Esophagus muscularis mucosa (tissue), 4 donors: ENCODE measurements at regions not wholly inside any gene's neighbourhood (a gene's known extent, or its start where the extent isn't known, plus 50 kb on each side); places are given as distances from the start of the nearest gene placed in this dataset.

ENCODE experiments used
- DNase-seq: peaks from one replicate; pipeline ENCODE4 v3.0.0-alpha.2; 2017; ENCODE audit errors: extremely low spot score
- H3K27ac ChIP-seq, 4 donors: fragments of 200-600 bp; sonication (generic); replicated peaks in 1 of 4; 1 replicate in 3 of 4; 2 replicates in 1 of 4; pipeline ENCODE4 v1.5.1; 2016 to 2019; ENCODE audit warnings: mild to moderate bottlenecking in 1 of 4
- H3K27me3 ChIP-seq, 4 donors: fragments of 200-600 bp; sonication (generic); one replicate each; pipeline versions ENCODE4 v1.5.1 to v1.6.0; 2016 to 2019
- H3K36me3 ChIP-seq, 4 donors: fragments of 200-600 bp; sonication (generic); one replicate each; pipeline ENCODE4 v1.5.1; 2016 to 2019
- H3K4me1 ChIP-seq, 4 donors: fragments of 200-600 bp; sonication (generic); one replicate each; pipeline ENCODE4 v1.5.1; 2016 to 2019
- H3K4me3 ChIP-seq, 4 donors: fragments of 200-600 bp; sonication (generic); 1 replicate in 2 of 4; 2 replicates in 2 of 4; pipeline ENCODE4 v1.5.1; 2016 to 2019; ENCODE audit warnings: mild to moderate bottlenecking in 4 of 4, moderate library complexity in 1 of 4
- H3K9me3 ChIP-seq, 4 donors: fragments of 200-600 bp; sonication (generic); 1 replicate in 3 of 4; 2 replicates in 1 of 4; pipeline ENCODE4 v1.5.1; 2016 to 2019
- EP300 ChIP-seq: sonication (generic); formaldehyde crosslinking; IDR thresholded peaks from one replicate; pipeline ENCODE4 v1.6.1; 2017; ENCODE audit warnings: antibody characterized with exemption
- POLR2A ChIP-seq: fragments of 450-650 bp; IDR thresholded peaks from one replicate; pipeline ENCODE4 v1.6.1; 2017; ENCODE audit warnings: antibody characterized with exemption, moderate library complexity, mild to moderate bottlenecking, low read depth
- POLR2AphosphoS5 ChIP-seq, 2 donors: sonication (generic); formaldehyde crosslinking; IDR thresholded peaks; one replicate each; pipeline ENCODE4 v1.6.1; 2017; ENCODE audit warnings: antibody characterized with exemption in 2 of 2
- WGBS: methylation state at CpG from one replicate; pipeline ENCODE4 v1.1.5; 2018; 5-methylcytosine and 5-hydroxymethylcytosine counted together
- intact Hi-C: fragments of 100-400 bp; cut with DNase I; formaldehyde crosslinking; loops from one replicate; pipeline ENCODE4 v1.15.1; 2023
- TF ChIP-seq, protein P1 (sequence below), 3 experiments: fragments of 200-600 bp in 2 of 3; fragments of 450-650 bp in 1 of 3; sonication (generic) in 2 of 3; IDR thresholded peaks; one replicate each; pipeline ENCODE4 v1.5.1; 2017 to 2019; ENCODE audit warnings: antibody characterized with exemption in 3 of 3, mild to moderate bottlenecking in 2 of 3, moderate library complexity in 1 of 3

DNA sequence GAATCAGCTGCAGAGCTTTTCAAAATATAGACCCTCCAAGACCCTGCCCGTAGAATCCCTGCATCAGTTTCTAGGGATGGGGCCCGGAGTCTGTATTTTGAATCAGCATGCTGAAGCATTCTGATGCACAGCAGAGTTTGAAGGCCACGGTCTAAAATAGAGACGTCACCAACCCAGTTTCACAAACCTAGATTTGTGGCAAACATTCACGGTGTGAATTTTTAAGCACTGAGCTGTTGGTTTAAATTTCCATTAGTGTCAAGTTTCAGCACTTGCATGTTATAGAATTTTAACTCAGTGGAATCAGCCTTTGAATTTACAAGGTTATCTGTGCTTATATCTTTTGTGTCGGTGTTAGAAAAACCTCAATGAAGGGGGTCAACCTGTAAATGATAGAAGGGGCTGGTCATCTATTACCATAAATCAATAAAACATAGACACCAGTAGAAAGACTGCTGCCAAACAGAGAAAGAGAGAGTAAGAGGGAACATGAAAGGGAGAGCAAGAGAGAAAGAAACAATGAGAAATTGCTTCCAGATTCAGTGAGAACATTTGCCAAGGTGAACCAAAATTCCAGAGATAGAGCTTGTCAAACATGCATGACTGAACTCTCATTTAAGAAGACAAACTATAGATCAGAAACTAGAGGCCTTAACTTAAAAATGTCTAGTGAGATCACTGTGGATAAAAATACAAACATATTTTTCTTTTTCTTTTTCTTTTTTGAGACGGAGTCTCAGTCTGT lies 414.9 kb downstream of the ZSWIM6 start:
- TF ChIP-seq POLR2AphosphoS5 (IDR thresholded peaks at IDR 0.05): no peak
- TF ChIP-seq EP300: no peak
- no peak for TF ChIP-seq POLR2A
- TF ChIP-seq, protein P1, sequence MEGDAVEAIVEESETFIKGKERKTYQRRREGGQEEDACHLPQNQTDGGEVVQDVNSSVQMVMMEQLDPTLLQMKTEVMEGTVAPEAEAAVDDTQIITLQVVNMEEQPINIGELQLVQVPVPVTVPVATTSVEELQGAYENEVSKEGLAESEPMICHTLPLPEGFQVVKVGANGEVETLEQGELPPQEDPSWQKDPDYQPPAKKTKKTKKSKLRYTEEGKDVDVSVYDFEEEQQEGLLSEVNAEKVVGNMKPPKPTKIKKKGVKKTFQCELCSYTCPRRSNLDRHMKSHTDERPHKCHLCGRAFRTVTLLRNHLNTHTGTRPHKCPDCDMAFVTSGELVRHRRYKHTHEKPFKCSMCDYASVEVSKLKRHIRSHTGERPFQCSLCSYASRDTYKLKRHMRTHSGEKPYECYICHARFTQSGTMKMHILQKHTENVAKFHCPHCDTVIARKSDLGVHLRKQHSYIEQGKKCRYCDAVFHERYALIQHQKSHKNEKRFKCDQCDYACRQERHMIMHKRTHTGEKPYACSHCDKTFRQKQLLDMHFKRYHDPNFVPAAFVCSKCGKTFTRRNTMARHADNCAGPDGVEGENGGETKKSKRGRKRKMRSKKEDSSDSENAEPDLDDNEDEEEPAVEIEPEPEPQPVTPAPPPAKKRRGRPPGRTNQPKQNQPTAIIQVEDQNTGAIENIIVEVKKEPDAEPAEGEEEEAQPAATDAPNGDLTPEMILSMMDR (IDR thresholded peaks at IDR 0.05): no peak

DNA sequence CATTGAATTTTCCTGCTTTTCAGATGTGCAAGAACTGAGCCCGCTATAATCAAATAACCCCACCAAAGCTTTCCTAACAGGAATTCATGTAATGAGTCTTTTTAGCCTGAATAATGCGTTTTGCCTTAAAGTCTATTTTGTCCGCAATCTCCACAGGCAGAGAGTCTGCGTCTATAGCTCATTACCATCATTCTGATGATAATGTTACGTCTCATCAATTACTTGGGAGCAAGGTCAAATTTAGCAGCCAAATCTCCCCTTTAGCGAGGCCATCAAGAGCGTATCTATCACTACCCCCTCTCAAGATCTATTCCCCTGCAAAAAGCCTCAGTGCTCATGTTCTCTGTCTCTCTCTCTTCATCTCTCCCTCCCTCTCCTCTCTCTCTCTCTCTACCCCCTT lies 416.1 kb downstream of the ZSWIM6 start:
- Histone ChIP-seq H3K4me1 (no peaks in the 10 kb centered on the region), H3K27me3 (no peaks in the 10 kb centered on the region), H3K9me3 (no peaks in the 10 kb centered on the region), H3K36me3 (no peaks in the 10 kb centered on the region), H3K4me3 (no peak overlapping the region), H3K27ac (no peak overlapping the region)
- 97% methylated on average over 7 of the region's 7 CpGs for WGBS
- intact Hi-C loops: no loop called here
- DNase-seq: peak; percentile 21
- no peak for TF ChIP-seq POLR2A
- TF ChIP-seq POLR2AphosphoS5 (IDR thresholded peaks at IDR 0.05): no peak
- TF ChIP-seq, protein P1 (IDR thresholded peaks at IDR 0.05): no peak
- no peak for TF ChIP-seq EP300

More for the DNA sequence above, 414.9 kb downstream of the ZSWIM6 start:
- intact Hi-C loops: no loop called here
- H3K9me3 ChIP-seq: no peaks in the 10 kb centered on the region
- H3K4me1 ChIP-seq: no peaks in the 10 kb centered on the region
- no peak overlapping the region for H3K27ac ChIP-seq
- DNase-seq: no peak
- WGBS: 73% methylated on average over 7 of the region's 7 CpGs
- H3K36me3 ChIP-seq: no peaks in the 10 kb centered on the region
- no peak overlapping the region for H3K4me3 ChIP-seq
- H3K27me3 ChIP-seq: no peaks in the 10 kb centered on the region

DNA sequence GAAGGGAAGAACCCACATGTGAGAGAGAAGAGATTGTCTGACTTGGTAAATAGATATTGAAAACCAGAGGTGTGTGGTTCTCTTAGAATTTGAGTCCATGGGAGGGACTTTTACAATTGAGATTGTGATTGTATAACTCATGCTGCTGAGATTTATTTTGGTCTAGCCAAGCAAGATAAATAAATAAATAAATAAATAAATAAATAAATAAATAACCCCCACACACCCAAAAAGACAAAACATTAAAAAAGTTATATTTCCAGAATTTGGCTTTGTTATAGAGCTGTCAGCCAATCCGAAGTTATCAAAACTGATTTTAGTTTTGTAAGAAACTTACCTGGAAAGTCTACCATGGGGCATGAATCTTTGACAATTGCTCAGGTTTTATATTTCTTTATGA lies 416.6 kb downstream of the ZSWIM6 start:
- H3K36me3 ChIP-seq: no peaks in the 10 kb centered on the region
- 96% methylated on average over 1 of the region's 1 CpG for WGBS
- no peak for DNase-seq
- intact Hi-C loops: no loop called here
- no peaks in the 10 kb centered on the region for H3K9me3 ChIP-seq
- no peaks in the 10 kb centered on the region for H3K4me1 ChIP-seq
- no peak overlapping the region for H3K4me3 ChIP-seq
- no peak overlapping the region for H3K27ac ChIP-seq
- no peaks in the 10 kb centered on the region for H3K27me3 ChIP-seq
- no peak for TF ChIP-seq POLR2AphosphoS5 (IDR thresholded peaks at IDR 0.05)

DNA sequence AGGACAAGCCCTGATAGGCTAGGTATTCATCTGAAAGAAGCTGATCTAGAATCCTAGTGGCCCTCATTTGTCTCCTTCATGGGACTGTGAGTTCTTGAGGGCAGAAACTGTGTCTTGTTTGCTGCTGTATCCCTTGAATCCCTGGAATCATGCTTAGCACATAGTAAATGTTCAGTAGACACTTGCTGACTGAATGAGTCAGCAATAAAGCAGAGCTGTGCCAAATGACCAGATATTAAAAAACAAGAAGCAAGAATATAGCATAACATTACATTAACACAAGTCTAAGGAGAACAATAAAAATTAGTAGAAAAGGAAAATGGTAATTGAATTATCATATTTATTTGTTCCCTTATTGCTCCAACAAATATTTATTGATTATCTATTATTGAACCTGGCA lies 420.5 kb downstream of the ZSWIM6 start:
- H3K27ac ChIP-seq: no peak overlapping the region
- no peaks in the 10 kb centered on the region for H3K4me1 ChIP-seq
- no peaks in the 10 kb centered on the region for H3K27me3 ChIP-seq
- no peak overlapping the region for H3K4me3 ChIP-seq
- intact Hi-C loops: no loop called here
- TF ChIP-seq EP300 (no peak), POLR2A (no peak), POLR2AphosphoS5 (IDR thresholded peaks at IDR 0.05) (no peak)
- TF ChIP-seq, protein P1 (IDR thresholded peaks at IDR 0.05): no peak
- H3K36me3 ChIP-seq: no peaks in the 10 kb centered on the region
- DNase-seq: no peak
- no peaks in the 10 kb centered on the region for H3K9me3 ChIP-seq

DNA sequence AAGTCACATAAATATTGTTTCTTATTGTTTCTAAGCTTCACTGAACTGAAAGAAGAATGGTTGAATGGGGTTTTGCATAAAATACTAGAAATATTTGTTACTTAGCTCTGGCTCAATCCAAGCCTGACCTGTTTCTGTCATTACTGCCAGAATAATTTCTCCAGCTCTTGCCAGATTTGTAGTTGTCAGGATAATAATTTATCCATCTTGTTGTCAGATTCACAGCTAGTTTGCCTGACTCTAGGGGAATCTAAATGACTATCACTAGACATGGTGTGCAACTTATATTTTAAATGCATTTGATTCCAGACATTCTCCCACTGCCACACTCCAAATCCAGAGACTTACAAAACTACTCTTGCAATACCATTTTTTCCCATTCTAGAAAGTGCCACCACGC lies 422.7 kb downstream of the ZSWIM6 start:
- Histone ChIP-seq H3K27ac (no peak overlapping the region), H3K4me1 (no peaks in the 10 kb centered on the region), H3K36me3 (no peaks in the 10 kb centered on the region), H3K9me3 (no peaks in the 10 kb centered on the region), H3K27me3 (no peaks in the 10 kb centered on the region), H3K4me3 (no peak overlapping the region)
- WGBS: 88% methylated on average over 1 of the region's 1 CpG
- peak; percentile 57 for DNase-seq
- intact Hi-C loops: no loop called here
- TF ChIP-seq EP300 (no peak), POLR2AphosphoS5 (IDR thresholded peaks at IDR 0.05) (no peak), POLR2A (no peak)
- TF ChIP-seq, protein P1 (IDR thresholded peaks at IDR 0.05): no peak
